Glomerular visceral epithelial cell (primary cell): ENCODE measurements at regions not wholly inside any gene's neighbourhood (a gene's known extent, or its start where the extent isn't known, plus 50 kb on each side); places are given as distances from the start of the nearest gene placed in this dataset.

Experiments
- DNase-seq: peaks from one replicate; pipeline ENCODE4 v3.0.0-alpha.2; 2016; ENCODE audit errors: extremely low spot score

- DNase-seq: no peak
Observed at GRCh38 chr1:98480271-98480670, 181.2 kb upstream of the SNX7 start.

- no peak for DNase-seq
Observed at GRCh38 chr1:98478121-98478520, 183.4 kb upstream of the SNX7 start.

- no peak for DNase-seq
Observed at GRCh38 chr1:98472878-98473277, 188.6 kb upstream of the SNX7 start.

DNA sequence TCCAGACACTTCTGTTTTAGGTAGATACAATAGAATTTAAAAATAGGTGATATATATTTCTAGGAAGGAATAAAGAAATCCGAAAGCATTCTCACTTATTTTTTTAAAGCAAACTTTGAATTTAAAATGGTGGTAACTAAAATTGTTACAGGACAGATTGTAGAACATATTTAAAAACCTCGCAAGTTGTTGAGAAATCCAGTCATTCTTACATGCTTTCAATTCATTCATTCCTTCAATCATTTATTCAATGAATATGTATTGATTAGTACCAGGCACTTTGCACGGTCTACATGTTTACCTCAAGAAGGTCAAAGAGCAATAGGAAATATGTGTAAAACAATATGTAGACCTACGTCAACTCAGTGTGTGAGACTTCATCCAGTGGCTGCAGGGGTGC lies 189.9 kb upstream of the SNX7 start:
- DNase-seq: no peak

DNA sequence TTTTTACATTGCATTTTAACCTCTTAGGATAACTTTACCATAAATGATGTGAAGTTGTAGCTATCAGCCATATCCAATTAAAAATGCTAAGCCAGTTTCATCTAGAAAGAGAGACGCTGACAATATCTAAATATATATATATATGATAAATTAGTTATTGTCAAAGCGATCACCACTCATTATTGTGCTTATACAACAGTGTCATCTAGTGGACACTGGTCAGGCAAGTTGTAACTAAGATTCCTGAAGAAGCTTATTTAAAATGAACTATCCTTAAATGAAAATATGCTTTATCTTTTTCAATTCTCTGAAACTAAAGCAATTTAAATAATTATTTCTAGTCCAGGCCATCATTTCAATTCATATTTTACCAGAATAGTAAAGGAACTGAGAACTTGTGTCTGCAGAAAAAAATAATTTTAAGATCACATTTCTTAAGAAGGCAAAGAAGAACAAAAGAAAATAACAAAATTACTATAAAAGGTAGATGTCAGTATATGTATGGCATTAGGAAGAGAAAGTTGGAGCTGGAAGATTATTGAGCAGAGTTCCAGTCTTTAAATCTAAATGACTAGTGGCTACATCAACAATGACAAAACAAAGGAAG lies 193.3 kb upstream of the SNX7 start:
- DNase-seq: peak; percentile 69

GRCh38 chr1:98467586-98467985 lies 193.9 kb upstream of the SNX7 start:
- peak; percentile 3 for DNase-seq

- DNase-seq: no peak
Observed at GRCh38 chr1:98467122-98467521, 194.4 kb upstream of the SNX7 start.

- no peak for DNase-seq
Observed at GRCh38 chr1:98461873-98462385, 199.6 kb upstream of the SNX7 start.

- DNase-seq: no peak
Observed at GRCh38 chr1:98460136-98460535, 201.4 kb upstream of the SNX7 start.

DNA sequence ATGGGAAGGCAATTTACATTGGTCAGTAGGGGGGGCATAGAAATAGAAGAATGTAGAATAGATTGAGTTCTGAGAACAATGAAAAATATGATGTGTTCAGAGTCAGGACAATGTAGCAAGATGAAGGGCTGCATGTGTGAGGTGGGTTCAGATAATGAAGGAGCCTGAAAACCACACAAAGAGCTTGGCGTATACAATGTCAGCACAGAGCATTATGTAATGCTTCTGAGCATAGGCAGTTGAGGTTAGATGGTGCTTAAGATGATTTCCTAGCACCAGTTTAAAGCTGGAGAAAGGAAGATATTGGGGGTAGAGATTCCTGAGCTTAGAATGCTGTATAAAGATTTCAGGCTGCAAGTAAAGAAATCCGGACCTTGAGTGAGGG lies 202.0 kb upstream of the SNX7 start:
- no peak for DNase-seq

DNA sequence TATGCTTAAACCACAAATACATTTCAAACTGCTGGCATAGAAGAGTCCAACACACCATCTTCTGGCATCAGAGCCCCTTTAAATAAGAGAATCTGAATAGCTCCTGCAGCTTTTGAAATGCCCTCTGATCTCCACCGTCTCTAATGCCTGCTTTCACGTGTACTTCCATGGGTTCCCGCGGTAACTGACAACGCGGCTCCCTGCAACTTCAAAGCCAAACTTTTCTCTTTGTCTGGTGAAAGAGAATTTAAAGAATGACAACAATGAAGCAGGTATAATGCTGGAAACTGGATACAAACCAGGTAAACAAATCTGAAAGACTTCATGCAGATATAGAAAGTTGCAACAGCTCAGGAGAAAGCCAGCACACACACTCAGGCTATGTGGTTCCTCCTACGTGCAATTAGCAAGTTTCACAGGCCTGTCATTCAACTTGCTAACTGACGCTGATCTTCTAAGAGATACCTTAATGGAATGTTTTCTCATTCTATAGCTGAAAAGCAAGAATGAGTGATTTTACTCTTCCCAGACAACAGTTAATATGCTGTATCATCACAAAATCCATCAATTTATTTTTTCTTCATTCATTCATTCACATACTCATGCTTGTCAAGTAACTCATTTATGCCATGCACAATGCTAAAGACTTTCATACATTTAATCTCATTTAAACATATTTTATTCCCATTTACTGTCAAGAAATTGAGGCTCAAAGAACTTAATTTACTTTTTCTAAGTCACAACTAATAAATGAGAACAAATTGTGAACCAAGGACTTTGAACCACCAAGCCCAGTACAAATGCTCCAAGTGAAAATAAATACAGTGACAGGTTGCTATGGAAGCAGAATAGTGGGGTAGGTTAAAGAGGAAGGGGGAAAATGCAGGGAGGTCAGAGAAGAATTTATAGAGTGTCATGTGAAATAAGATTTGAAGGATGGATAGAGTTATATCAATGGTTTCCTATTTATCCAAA lies 202.7 kb upstream of the SNX7 start:
- DNase-seq: no peak

- DNase-seq: no peak
Observed at GRCh38 chr1:98457248-98457647, 204.3 kb upstream of the SNX7 start.

DNA sequence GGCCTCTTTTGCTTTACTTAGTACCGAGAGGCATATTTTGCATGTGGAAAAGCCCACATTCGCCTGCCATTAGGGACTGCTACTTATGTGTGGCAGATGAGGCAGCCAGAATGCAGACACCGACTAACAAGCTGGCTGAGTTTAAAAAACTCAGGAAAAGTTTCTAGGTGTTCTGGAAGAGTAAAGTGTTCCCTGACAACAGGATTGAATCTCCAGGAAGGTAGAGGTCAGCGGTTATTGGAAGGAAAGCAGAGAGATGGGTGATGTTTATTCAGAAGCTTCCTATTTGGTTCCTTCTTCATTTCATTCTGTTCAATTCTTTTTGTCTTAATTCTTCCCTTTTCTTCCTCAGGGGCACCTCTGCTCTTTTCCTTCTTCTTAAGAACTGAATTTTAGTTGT lies 206.9 kb upstream of the SNX7 start:
- DNase-seq: no peak

DNA sequence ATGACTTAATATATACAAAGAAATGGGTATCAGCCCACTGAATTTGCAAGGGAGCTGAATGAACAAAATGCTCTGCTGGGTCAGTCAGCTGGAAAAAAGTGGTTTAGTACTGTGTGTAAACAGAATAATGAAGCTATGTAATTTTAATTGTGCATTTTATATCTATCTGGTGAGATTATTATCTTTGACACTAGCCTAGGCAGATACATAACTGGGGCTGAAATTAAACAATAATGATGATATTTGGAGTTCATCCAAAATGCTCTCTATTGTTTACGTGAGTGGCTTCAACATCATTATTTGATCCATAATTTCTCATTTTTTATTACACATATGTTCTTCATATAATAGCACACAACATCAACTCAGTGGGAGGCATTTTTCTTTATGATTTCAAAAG lies 208.5 kb upstream of the SNX7 start:
- no peak for DNase-seq

GRCh38 chr1:98452162-98452561 lies 209.4 kb upstream of the SNX7 start:
- no peak for DNase-seq

- no peak for DNase-seq
Observed at GRCh38 chr1:98441281-98441680, 220.2 kb upstream of the SNX7 start.

DNA sequence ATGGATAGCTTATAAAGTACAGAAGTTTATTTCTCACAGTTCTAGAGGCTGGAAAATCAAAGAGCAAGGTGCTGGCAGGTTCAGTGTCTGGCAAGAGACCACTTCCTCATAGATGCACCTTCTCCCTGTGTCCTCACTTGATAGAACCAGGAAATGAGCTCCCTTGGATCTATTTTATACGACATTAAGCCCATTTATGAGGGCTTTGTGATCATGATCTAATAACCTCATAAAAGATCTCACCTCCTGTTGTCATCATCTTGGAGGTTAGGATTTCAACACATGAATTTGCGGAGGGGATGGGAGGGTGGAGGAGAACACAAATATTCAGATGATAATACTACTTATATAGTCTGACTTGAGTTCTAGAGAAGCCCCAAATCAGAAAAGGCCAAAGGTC lies 222.1 kb upstream of the SNX7 start:
- DNase-seq: no peak

- DNase-seq: no peak
Observed at GRCh38 chr1:98437540-98437939, 224.0 kb upstream of the SNX7 start.

GRCh38 chr1:98437011-98437410 lies 224.5 kb upstream of the SNX7 start:
- no peak for DNase-seq

DNA sequence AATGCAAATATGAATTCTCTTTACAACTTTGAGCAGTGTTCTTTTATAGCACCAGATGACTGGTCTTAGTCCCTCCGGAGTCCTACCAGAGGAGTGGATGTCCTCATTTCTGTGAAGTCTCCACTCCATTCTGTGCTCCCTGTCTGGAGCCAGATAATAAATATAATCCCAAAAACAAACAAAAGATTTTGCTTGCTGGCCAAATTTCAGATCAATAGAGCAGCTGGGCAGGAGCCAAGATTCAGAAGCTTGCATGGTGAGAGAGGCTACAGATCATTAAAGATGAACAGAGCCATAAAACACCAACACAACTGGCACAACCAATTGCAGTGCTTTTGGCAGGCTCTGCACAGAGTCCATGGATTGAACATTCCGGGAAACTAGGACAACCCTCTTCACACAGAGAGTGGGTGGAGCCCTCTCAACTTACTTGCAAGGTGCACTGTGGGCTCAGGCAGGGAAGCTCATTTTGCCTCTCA lies 231.5 kb upstream of the SNX7 start:
- no peak for DNase-seq

DNA sequence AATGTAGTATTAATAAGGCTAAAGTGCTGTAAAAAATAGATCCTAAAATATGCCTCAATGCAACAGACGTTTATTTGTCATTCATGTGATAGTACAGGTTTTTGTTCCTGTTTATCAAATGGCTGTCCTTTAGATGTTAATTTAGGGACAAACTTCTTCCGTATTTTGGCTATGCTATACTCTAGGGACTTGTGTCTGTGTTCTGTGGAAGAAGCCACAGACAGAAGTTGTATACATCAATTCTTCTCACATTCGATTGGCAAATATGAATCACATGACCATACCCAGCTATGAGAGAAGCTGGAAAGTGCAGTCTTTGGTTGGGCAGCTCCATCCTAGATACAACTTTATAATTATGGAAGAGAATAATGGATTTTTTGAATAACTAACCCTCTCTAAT lies 232.7 kb upstream of the SNX7 start:
- DNase-seq: no peak

GRCh38 chr1:98427664-98428063 lies 233.9 kb upstream of the SNX7 start:
- DNase-seq: no peak

DNA sequence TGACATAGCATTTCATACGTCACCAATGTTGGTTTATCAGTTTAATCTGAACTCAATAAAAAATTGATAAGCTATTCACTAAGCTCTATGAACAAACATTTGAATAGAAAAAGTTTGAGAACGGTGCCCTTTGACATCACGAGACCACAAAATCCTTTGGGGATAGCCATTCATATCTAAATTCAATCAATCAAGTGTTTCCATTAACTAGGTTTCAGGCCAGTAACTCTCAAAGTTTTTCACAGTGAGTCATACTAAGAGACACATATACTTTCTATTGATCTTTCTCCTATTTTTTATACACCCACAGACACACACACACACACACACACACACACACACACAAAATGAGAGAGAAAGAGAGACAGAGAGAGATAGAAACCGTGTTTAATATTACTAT lies 235.4 kb upstream of the SNX7 start:
- peak; percentile 1 for DNase-seq
